ENCODE measurements at regions not wholly inside any gene's neighbourhood (a gene's known extent, or its start where the extent isn't known, plus 50 kb on each side); places are given as distances from the start of the nearest gene placed in this dataset.
A peak's percentile ranks its signal among the peaks of the same experiment; 100 is the strongest.
"Not testable (repeated sequence)": the region's sequence is repeated elsewhere in the genome, so short reads cannot be mapped to it uniquely, and the experiment has no call there.

DNA sequence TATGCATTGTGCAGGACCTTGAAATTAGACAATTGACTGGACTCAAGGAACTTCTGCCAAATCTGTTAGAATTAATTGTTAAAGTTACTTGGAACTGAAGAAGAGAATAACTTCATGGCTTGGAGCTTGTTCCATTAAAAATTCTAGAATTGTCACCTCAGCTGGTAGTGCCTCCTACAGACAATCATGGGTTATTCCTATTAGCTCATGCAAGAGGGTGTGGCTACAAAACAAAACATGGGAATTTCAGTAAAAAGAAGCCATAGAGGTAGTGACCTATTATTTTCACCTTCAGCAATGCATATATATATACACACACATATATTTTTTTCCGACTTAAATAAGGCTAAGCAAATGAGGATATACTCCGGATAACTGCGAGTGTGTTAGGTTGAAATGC is 181.9 kb upstream of the DTNA start:
- DNase-seq (ENCODE audit: low spot score), result no peak

DNA sequence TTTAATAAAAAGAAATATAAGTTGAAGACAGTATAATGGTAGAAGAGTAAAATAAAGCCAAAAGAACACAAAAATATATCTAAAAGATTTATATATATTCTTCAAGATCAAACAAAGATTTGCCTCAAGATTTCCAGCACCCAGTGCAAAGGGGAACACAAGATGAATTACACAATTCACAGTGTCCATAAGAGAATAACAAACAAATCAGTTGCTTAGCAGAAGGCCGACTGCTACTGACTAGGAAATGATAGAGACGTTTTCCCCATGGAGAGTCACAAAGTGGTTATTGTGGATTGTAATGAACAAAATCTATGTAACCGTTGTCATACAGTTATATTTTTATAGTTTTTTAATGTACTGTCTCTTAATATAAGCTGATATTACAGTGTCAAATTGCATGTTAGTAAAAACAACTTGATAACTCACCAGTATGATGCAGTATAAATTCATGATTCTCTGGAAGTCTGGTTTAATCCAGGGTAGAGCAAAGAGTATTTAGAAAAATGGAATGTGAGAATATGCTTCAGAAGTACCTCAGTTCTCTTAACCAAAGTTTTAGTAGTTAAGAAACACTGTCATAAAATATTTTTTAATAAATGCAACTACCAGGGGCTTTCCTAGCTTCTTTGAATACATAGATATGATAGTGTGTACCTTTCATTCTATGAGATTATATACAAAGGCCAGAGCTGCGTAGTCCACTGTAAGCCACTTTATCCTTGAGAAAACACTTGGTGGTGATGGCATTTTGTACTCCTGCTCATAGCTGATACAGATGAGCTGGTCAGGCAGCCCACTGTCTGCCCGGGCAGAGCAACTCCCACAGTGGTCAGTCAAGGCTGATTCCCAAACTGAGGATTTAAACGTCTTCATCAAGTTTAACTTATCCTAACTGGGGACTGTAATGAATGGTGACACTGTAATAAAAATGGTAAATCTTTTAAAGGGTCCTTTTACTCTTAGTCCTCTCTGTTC is 180.5 kb upstream of the DTNA start:
- DNase-seq (ENCODE audit: low spot score), result no peak

DNA sequence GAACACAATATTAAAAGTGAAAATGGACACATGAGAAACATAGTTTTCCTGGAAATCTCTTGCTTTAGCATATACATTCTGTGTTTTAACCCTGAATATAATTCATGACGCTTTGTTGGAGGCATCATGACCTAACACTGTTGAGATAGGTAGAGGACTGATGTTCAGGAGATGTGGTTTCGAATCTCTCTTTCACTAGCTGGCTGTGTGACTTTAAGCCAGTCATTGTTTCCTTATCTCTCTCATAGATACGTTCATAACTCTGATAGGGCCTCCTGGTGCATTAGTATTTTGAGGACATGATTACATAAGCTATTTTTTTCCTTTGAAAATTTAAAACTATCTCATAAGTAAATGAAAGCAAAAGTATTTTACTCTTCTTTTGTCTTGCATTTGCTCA is 179.0 kb upstream of the DTNA start:
- DNase-seq (ENCODE audit: low spot score), result no peak

DNA sequence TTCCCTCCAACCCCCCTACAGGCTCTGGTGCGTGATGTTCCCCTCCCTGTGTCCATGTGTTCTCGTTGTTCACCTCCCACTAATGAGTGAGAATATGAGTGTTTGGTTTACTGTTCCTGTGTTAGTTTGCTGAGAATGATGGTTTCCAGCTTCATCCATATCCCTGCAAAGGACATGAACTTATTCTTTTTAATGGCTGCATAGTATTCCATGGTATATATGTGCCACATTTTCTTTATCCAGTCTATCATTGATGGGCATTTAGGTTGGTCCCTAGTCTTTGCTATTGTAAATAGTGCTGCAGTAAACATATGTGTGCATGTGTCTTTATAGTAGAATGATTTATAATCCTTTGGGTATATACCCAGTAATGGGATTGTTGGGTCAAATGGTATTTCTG is 175.5 kb upstream of the DTNA start:
- DNase-seq (ENCODE audit: low spot score), result not testable (repeated sequence)

DNA sequence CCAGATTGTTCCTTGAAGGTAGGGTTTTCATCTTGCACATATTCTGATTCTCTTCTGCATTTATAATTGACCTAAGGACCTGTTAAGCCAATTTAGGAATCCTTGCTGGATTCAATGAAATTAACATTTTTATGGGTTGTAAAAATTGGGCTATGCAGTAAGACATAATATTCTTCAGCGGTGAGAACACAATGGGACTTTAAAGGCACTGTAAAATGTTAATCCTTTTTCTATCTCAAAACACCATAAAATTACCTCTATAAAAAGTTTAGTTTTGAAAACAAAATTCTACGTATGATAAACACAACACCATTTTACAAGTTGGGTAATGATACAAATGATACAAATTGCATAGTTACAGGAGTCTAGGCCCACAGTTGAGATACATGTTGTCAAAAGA is 169.2 kb upstream of the DTNA start:
- no peak for DNase-seq (ENCODE audit: low spot score)

DNA sequence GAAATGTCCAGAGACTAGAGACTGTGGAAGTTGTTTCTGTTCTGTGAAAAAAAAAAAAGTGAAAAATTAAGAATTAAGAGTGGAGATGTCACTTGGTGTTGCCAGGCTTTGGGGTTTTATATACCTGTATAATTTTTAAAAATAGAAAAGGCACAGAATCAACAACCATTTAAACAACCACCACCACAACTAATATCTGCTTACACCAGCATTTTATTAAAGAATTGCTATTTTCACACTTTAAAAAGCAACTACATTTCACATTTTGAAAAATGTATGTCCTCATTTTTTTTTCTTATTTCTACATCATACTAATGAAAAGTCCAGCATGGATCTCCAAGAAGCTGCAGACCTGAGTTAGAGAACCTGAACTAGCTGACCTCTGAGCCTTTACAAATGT is 167.5 kb upstream of the DTNA start:
- DNase-seq (ENCODE audit: low spot score), result no peak

DNA sequence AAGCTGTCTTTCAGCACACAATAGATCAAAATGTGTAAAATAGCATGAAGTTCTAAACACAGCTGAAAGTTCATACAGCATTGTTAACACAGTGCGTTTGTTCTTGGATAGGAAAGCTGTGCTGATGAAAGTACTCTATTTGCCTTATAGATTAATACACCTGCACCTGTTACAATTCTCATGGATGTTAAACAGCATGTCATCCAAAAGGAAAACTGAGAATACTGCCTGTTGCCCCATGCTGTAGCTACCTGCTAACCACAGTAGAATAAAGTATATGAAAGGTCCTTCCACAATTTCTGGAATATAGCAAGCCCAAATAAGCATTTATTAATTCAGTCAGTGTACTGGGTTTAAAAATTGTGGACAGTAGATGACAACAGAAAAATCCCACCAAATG is 166.7 kb upstream of the DTNA start:
- DNase-seq (ENCODE audit: low spot score), result no peak

DNA sequence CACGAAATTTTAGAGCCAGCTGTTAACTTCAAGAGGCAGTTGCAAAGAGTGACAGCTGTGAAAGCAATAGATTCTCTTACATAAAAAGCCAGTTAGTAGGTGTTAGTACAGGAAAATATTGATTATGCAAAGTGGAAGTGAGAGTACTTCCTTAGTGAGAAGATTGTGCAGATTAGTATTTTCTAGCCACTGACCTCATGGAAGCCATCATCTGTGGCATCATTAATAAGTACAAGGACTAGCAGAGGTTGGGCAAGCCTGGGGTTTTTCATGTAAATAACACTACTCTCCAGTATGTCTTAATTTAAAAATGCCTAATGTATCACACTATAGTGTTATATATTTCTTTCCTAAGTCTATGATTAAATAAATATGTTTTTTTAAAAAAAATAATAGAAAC is 166.2 kb upstream of the DTNA start:
- no peak for DNase-seq (ENCODE audit: low spot score)

DNA sequence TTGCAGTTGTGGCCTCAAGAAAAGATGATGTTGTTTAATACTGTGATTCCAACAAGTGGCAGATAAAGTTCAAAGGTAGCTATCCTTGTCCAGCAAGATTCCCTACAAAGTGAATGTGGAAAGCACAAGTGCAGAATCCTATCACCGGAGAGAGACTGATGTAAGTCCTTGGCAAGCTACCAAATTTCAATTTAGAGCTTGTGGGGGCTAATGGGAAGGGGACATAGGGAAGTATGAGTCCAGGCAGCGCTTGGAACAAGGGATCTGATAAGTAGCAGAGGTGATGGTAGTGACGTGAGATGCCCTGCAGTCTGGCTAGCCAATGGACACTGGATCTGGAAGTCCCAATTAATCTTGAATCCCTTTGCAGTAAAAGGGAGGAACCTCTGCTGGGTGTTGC is 165.2 kb upstream of the DTNA start:
- DNase-seq (ENCODE audit: low spot score), result no peak

DNA sequence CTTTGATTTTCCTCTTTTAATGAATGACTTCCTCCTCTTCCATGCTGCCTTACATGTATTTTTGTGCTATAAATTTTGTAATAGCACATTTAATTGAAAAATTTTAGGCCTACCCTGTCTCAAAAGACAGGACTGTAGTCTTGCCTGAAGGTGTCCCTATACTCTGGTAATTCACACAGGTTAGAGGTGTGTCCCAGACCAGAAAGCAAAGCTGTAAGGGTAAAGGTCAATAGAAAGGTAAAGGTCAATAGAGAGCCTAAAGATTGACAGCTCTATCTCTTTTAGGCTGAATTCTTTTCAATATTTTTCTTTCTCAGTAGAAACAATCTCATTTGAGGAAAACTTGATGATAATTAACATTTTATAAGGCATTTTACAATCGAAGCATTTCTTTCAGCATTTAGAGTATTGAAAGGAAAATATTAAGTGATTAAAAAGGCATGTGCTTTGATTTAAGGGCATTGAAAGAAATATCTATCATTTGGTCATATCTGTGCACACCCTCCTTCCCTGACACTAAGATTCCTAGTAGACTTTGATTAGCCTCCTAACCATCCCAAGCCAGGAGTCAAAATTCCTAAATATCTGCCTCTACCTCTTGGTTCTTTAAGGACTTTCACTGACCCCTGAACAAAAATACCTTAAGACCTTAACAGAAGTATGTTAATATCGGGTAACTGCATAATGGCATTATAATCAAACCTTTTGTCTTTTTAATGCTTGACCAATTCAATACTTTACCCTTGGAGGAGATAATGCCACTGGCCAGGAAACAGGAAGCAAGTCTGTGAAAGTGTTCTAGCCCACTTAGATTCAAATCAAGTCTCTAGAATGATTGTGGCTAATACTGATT is 161.8 kb upstream of the DTNA start:
- DNase-seq (ENCODE audit: low spot score), result no peak

DNA sequence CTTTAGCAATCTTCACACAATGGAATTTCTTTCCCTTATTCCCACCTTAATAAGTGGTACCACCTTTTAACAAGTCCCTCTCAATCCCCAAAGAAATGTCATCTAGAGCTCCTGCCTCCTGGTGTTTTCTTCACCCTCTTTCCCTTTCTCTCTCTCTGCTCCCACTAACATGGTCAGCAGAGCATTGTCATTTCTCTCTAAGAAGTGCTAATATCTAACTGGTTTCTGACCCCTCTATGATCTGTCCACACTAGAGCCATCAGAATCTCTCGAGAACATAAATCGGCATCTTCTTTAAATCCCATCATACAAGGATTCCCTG is 161.2 kb upstream of the DTNA start:
- no peak for DNase-seq (ENCODE audit: low spot score)

DNA sequence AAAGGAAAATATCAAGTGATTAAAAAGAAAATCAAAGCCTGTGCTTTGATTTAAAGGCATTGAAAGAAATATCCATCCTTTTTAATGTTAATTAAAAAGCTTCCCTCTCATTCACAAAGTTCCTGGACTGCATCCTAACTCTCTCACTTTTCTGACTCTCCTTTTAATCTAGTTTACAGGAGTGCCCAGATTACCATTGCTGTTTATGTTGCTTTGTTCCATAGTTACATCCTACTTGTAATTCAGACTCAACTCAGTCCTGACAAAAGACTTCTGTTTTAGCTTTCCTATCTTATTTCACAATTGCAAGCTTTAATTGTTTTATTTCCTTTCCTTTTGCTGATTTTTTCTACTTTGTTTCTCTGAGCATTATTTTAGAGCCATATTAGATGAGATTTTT is 160.7 kb upstream of the DTNA start:
- DNase-seq (ENCODE audit: low spot score), result no peak

DNA sequence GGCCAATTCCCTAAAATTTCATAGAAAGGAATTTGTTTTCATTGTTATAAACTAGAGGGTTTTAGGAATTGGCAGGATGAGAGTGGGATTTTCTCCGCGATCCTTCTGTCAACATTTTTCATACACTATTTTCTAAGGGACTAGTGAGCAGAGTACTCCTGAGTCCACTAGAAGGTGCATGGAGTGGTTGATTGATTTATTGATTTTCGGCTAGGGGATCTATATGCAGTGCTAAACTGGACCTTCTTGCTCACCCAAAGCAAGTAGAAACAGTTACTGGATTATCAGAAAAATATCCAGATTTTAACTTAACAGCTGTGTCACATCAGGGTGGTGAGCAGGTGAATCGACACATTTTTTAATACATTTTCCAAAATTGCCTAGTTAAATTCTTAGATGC is 159.9 kb upstream of the DTNA start:
- no peak for DNase-seq (ENCODE audit: low spot score)

DNA sequence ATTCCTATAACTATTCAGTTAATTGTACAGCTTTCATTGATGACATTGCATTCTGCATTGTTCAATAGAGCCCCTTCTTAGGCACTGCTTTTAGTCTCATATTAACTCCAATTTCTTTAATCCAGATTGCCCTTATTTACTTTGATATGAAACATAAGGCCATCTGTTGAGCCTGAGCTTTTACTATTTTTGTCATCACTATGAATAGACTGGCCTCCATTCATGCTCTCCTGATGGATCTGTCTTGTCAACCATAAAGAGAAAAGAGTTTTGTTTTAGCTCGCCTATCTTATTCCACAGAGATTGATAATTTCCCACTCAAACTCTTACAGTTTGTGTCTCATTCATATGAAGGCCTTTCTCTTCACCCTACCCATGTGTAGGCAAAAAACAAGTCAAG is 159.2 kb upstream of the DTNA start:
- peak; percentile 91 for DNase-seq (ENCODE audit: low spot score)

DNA sequence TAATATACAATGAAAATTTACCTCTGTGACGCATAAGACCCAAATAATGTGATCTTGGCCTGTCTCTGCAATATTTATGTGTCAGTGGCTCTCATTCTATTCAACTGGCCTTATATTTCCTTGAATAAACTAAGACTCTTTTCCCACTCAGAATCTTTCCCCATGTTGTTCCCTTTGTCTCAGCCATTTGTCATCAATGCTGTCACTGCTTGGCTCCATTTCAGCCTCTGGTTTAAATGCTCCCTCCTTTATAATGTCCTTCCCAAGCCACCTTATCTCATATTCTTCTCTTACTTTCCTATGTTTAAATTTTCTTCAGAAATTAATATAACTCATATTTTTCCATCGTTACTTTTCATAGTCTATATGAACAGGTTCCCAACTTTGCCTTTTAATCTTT is 158.3 kb upstream of the DTNA start:
- peak; percentile 38 for DNase-seq (ENCODE audit: low spot score)

DNA sequence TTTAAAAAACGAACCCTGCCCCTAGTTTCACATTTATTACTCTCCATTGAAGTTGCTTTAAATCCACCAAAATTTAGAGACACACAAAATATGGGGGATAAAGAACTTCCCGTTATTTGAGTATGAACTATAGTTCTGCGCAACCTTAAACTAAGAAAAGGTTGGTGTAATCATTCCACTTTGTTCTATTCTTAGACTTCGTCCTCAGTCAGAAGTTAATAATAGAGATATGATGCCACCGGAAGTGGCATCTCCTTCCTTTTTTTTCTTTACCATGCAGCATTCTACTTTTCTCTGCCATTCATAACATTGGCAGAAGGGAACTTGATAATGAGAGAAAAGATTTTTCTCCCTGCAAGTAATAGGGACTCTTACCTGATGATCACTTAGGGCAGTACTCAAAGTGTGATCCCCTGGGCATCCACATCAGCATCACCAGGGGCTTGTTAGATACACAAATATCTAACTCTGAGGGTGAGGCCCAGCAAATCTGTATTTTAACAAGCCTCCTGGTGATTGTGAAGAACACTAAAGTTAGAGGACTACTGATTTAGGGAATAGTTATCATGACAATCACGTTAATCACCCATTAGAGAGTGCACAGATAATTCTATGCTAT is 147.7 kb upstream of the DTNA start:
- no peak for DNase-seq (ENCODE audit: low spot score)

DNA sequence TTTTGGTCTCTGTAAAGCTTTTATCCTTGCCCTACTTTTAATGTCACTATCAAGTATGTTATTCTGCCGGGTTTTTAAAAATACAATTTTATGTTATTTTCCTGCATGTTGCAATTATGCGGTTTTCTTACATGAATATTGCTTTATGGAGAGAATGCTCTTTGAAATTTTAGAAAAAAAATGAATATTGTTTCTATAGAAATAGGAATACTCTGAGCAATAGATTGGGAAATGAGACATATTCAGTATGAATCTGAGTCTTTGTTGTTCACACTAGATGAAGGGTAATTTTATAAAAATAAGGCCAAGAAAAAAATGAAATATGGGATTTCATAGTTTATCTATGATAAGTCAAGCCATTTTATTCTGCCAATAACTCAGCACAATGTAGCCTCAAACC is 142.2 kb upstream of the DTNA start:
- DNase-seq (ENCODE audit: low spot score), result no peak

DNA sequence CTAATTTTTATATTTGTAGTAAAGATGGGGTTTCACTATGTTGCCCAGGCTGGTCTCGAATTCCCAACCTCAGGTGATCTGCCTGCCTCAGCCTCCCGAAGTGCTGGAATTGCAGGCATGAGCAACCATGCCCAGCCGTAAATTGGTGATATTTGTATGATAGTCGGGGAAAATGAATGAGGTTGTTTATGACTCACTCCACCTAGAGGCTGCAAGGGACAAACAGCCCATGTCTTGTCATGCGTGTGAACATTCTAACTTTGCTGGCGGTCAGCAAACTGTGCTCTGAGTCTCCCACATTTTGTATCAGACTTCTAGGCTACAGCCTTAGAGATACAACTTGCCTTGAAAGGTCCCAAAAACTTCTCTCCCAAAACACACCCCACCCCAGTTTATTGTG is 133.5 kb upstream of the DTNA start:
- no peak for DNase-seq (ENCODE audit: low spot score)

DNA sequence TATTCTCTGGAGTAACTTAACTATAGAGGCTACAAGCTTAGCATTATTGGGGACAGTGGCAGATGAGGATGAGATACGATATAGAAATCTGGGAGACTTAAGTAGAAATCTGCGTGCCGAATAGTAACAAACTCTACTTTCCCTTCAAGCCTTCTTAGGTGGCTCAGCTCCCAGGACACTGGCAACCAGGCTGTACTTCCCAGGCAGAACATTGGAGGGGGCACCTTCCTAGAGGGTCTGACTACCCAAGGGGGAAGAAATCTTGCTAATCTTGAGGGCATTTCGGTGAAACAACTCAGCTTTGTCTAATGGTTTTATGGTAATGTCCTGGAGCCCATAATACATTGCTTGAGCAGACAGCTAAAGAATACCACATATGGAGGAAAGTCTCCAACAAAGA is 126.2 kb upstream of the DTNA start:
- no peak for DNase-seq (ENCODE audit: low spot score)

DNA sequence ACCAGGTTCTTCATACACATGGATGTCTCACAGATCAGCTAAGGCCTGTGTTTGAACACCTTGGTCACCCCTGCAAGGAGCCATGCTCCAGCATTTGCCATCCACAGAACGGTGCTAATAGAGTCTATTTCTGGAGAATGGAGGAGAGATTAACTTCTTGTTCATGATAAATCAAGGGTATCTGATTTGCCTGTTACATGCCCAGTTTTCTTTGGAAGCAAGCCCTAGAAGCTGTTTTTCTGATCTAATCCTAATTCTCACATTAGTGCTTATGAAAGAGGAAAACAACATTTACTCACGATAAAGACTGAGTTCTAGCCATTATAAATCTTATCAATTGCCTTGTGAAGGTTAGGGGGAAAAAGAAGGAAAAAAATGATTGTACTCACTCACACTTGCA is 119.6 kb upstream of the DTNA start:
- peak; percentile 37 for DNase-seq (ENCODE audit: low spot score)

DNA sequence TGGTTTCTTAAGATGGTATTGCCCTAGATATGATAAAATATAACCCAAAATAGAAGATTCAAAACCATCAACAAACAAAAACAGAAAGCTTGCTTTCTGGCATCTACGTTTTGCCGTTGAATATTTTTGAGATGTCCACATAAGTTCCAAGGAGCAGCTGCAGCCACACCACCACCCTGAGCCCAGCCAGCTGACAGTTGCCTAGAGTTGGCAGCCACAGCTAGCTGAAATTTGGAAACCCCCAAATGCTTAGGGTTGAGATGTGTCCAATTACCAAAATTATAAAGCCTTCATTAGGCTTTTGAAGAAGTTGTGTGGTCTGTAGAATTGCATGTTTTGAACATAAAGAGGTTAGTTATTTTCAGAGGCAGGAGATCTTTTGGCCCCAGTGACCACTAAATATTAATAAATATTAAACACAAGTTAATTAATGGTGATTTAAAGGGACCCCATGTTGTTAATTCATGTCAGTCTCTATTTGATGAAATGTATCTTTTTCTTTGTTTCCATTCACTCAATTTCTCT is 118.1 kb upstream of the DTNA start:
- peak; percentile 38 for DNase-seq (ENCODE audit: low spot score)

DNA sequence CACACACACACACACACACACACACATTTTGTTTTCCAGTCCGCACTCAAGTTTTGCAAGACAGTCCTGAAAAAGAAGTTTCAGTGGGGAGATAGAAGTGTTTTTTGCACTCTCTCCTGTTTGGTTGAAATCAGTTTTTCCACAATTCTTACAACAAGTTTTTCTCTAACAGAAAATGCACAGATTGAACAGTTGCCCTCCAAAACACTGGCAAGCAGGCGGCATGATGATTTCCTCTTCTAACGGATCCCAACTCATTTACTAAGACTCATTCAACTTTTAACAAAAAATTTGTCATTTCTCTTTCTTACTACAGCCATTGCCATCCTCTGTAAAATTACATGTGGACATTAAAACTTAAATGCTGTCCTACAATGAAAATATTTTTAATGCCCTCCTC is 117.6 kb upstream of the DTNA start:
- no peak for DNase-seq (ENCODE audit: low spot score)

DNA sequence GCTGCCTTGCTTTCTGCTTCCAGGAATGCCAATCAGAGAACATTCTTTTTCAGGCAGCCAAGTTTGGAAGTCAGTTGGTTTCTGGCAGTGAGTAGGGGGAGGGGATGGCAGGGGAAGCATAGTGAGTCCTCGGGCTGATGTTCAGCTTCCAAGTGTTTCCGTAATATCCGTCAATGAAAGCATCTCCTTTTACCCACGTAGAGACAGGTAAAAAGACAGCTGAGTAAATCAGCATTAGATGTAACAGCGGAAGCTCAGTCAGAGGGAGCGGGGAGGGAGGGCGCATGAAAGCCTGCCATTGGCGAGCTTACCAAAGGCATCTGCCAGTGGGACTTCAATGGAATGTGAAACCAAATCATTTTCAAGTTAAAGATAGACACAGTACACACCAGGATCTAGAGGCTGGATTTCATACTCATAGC is 117.1 kb upstream of the DTNA start:
- peak; percentile 89 for DNase-seq (ENCODE audit: low spot score)

All from cerebellar cortex (tissue), 1 donor.